Testis (tissue), 2 donors: ENCODE measurements at regions not wholly inside any gene's neighbourhood (a gene's known extent, or its start where the extent isn't known, plus 50 kb on each side); places are given as distances from the start of the nearest gene placed in this dataset.

Source experiments
- DNase-seq: peaks from one replicate; pipeline ENCODE4 v3.0.0-alpha.2; 2019
- H3K27ac ChIP-seq, 2 donors: fragments of 200-600 bp; sonication (generic); one replicate each; pipeline ENCODE4 v1.5.1; 2019
- H3K27me3 ChIP-seq: fragments of 200-600 bp; sonication (generic); one replicate; pipeline ENCODE4 v1.5.1; 2019
- H3K36me3 ChIP-seq: fragments of 200-600 bp; sonication (generic); one replicate; pipeline ENCODE4 v1.5.1; 2017; ENCODE audit warnings: low read depth; ENCODE audit errors: missing control alignments
- H3K4me1 ChIP-seq: fragments of 200-600 bp; sonication (generic); one replicate; pipeline ENCODE4 v1.5.1; 2019
- H3K4me3 ChIP-seq, 2 donors: fragments of 200-600 bp; sonication (generic); one replicate each; pipeline ENCODE4 v1.5.1; 2017 to 2019
- H3K9me3 ChIP-seq: fragments of 200-600 bp; sonication (generic); one replicate; pipeline ENCODE4 v1.5.1; 2017
- POLR2A ChIP-seq: fragments of 450-650 bp; IDR thresholded peaks from one replicate; pipeline ENCODE4 v1.6.1; 2017; ENCODE audit warnings: antibody characterized with exemption, mild to moderate bottlenecking, moderate library complexity
- WGBS, 2 donors: methylation state at CpG; one replicate each; pipeline ENCODE4 v1.1.5; 2018; 5-methylcytosine and 5-hydroxymethylcytosine counted together
- intact Hi-C: fragments of 100-400 bp; cut with DNase I; formaldehyde crosslinking; loops from one replicate; pipeline ENCODE4 v1.15.1; 2023; ENCODE audit warnings: low total_unique reads
- TF ChIP-seq, protein P1 (sequence below), 3 experiments: fragments of 450-650 bp in 2 of 3; fragments of 200-600 bp in 1 of 3; sonication (generic) in 1 of 3; IDR thresholded peaks; one replicate each; pipeline ENCODE4 v1.5.1; 2016 to 2019; ENCODE audit warnings: antibody characterized with exemption in 3 of 3, mild to moderate bottlenecking in 2 of 3, moderate library complexity in 1 of 3

DNA sequence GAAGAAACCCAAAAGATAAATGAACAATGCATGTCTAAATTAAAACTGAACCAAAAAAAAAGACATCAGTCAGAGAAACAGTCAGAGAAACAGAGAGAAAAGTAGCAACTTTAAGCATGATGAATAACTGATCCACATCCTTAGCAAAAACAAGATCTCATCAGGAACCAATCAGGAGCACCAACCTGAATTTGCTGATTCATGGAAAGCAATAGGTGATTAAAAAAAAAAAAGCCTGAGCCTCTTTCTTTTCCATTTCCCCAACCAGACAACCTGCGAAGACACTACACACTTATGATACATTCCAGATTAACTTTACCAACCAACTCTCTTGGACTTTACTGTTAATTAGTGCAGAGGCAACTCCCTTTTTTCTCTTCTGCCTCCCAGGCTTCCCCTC is 112.7 kb upstream of the TAS2R1 start:
- WGBS, 2 donors = 52 to 62% methylated on average over 1 of the region's 1 CpG
- no peak for DNase-seq
- Histone ChIP-seq H3K9me3 (no peaks in the 10 kb centered on the region), H3K36me3 (no peaks in the 10 kb centered on the region), H3K27ac (no peak overlapping the region), H3K4me3 (no peak overlapping the region), H3K4me1 (no peaks in the 10 kb centered on the region), H3K27me3 (no peaks in the 10 kb centered on the region)
- TF ChIP-seq, protein P1, sequence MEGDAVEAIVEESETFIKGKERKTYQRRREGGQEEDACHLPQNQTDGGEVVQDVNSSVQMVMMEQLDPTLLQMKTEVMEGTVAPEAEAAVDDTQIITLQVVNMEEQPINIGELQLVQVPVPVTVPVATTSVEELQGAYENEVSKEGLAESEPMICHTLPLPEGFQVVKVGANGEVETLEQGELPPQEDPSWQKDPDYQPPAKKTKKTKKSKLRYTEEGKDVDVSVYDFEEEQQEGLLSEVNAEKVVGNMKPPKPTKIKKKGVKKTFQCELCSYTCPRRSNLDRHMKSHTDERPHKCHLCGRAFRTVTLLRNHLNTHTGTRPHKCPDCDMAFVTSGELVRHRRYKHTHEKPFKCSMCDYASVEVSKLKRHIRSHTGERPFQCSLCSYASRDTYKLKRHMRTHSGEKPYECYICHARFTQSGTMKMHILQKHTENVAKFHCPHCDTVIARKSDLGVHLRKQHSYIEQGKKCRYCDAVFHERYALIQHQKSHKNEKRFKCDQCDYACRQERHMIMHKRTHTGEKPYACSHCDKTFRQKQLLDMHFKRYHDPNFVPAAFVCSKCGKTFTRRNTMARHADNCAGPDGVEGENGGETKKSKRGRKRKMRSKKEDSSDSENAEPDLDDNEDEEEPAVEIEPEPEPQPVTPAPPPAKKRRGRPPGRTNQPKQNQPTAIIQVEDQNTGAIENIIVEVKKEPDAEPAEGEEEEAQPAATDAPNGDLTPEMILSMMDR (IDR thresholded peaks at IDR 0.05) = no peak
- no peak for TF ChIP-seq POLR2A
- intact Hi-C loops = no loop called here

DNA sequence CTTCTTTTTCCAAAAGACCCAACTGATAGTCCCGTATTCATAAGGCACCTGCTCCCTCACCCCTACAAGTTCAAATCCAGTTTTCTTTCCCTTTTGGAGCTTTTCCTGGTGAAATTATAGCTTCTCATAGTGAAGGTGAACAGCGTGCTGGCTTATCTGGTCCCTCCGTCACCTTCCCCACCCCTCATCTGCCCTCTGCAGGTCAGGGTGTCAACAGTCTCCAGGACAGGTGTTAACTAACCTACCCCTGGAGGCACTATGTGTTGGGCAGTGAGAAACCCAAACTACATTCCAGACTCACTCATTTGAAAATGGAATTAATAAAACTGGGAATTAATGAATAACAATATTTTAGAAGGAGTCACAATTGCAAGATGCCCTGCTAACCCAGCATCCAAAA is 109.0 kb upstream of the TAS2R1 start:
- Histone ChIP-seq H3K36me3 (no peaks in the 10 kb centered on the region), H3K4me3 (no peak overlapping the region), H3K27me3 (no peaks in the 10 kb centered on the region), H3K9me3 (no peaks in the 10 kb centered on the region), H3K27ac (no peak overlapping the region), H3K4me1 (no peaks in the 10 kb centered on the region)
- no peak for DNase-seq
- TF ChIP-seq, protein P1 (IDR thresholded peaks at IDR 0.05) = no peak
- TF ChIP-seq POLR2A = no peak
- 72 to 79% methylated on average over 3 of the region's 3 CpGs for WGBS, 2 donors
- intact Hi-C loops = no loop called here

DNA sequence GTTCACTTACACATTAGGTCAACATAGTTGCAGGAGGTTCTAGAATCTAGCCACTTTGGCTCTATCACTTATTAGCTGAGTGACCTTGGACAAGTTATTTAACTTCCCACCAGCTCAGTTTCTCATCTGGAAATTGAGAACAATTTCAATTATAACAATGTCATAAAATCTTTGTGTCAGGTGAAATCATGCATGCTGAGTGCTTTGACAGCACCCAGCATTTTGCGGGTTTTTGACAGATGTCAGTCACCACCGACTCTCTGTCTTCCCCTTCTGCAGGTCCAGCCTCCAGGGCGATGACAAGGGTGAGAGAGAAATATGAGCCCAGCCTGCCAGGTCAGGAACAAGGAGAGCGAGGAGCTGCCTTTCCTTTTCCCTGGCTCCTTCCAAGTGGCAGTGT is 107.1 kb upstream of the TAS2R1 start:
- no peak overlapping the region for H3K4me3 ChIP-seq
- H3K27me3 ChIP-seq = no peaks in the 10 kb centered on the region
- H3K27ac ChIP-seq = no peak overlapping the region
- no peak for DNase-seq
- WGBS, 2 donors = 70 to 78% methylated on average over 4 of the region's 4 CpGs
- no peaks in the 10 kb centered on the region for H3K9me3 ChIP-seq
- no peaks in the 10 kb centered on the region for H3K36me3 ChIP-seq
- intact Hi-C loops = no loop called here
- TF ChIP-seq POLR2A = no peak
- TF ChIP-seq, protein P1 (IDR thresholded peaks at IDR 0.05) = no peak
- no peaks in the 10 kb centered on the region for H3K4me1 ChIP-seq

DNA sequence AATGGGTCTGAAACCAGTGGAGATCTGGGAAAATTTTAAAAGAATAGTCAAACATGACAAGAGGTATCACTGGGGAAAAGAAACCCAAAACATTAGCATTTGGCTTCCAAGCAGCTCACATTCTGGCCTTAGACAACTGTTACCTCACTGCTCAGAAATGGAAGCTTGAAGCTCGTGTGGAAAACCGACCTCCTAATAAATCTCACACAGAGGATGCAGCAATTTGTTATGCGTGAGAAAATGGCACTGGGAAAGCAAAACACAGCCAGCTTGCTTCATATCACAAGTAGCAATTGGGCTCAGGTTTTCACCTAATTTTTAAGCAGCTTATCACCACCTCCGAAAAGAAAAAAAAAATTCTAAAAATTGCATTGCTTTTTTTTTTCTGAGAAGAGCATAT is 103.3 kb upstream of the TAS2R1 start:
- H3K36me3 ChIP-seq = no peaks in the 10 kb centered on the region
- no peak for TF ChIP-seq POLR2A
- TF ChIP-seq, protein P1 (IDR thresholded peaks at IDR 0.05) = no peak
- H3K9me3 ChIP-seq = no peaks in the 10 kb centered on the region
- WGBS, 2 donors = 50 to 56% methylated on average over 4 of the region's 4 CpGs
- H3K27ac ChIP-seq = no peak overlapping the region
- no peaks in the 10 kb centered on the region for H3K4me1 ChIP-seq
- no peaks in the 10 kb centered on the region for H3K27me3 ChIP-seq
- no peak overlapping the region for H3K4me3 ChIP-seq
- intact Hi-C loops = no loop called here
- no peak for DNase-seq

DNA sequence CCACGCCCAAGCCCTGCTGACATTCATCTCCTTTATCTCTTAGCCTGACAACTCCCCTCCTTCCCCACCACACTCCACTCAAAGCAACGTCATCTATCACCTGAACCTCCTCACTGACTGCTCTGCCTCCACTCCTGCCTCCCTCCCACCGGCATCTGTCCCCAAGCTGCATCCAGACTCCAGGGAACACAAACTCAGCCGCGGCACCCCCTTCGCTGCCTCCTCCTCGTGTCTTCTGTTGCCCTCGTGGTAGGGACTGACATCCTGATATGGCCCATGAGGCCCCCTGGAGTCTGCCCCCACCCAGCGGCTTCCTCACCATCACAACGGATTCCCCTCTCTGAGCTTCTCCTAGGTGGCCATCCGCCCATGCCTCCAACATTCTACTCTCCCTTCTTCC is 101.0 kb upstream of the TAS2R1 start:
- no peaks in the 10 kb centered on the region for H3K36me3 ChIP-seq
- intact Hi-C loops = no loop called here
- H3K4me3 ChIP-seq = no peak overlapping the region
- no peak for DNase-seq
- no peak overlapping the region for H3K27ac ChIP-seq
- H3K9me3 ChIP-seq = no peaks in the 10 kb centered on the region
- no peaks in the 10 kb centered on the region for H3K4me1 ChIP-seq
- H3K27me3 ChIP-seq = no peaks in the 10 kb centered on the region
- TF ChIP-seq, protein P1 (IDR thresholded peaks at IDR 0.05) = no peak
- TF ChIP-seq POLR2A = no peak
- 58 to 66% methylated on average over 11 of the region's 11 CpGs for WGBS, 2 donors
